H9 (cell line): ENCODE measurements at regions not wholly inside any gene's neighbourhood (a gene's known extent, or its start where the extent isn't known, plus 50 kb on each side); places are given as distances from the start of the nearest gene placed in this dataset.

ENCODE experiments used
- DNase-seq: peaks from one replicate; pipeline ENCODE4 v3.0.0-alpha.2; 2017
- H2AFZ ChIP-seq: one replicate; pipeline ENCODE4 v1.6.1; 2013; ENCODE audit warnings: mild to moderate bottlenecking, low read length, control low read depth, moderate library complexity
- H2AK5ac ChIP-seq: 2 replicates; pipeline ENCODE4 v1.6.1; 2013; ENCODE audit warnings: low read length, control low read depth, mixed read lengths; ENCODE audit not compliant: insufficient read length
- H2BK120ac ChIP-seq: one replicate; pipeline ENCODE4 v1.6.1; 2013; ENCODE audit warnings: low read depth, mild to moderate bottlenecking, low read length, control low read depth, inconsistent platforms; ENCODE audit not compliant: poor library complexity, severe bottlenecking
- H2BK12ac ChIP-seq: 2 replicates; pipeline ENCODE4 v1.6.1; 2013; ENCODE audit warnings: low read length, control low read depth, mixed read lengths, low read depth; ENCODE audit not compliant: insufficient read length
- H2BK15ac ChIP-seq: 2 replicates; pipeline ENCODE4 v1.6.1; 2013; ENCODE audit warnings: low read depth, low read length, control low read depth
- H2BK20ac ChIP-seq: one replicate; pipeline ENCODE4 v1.6.1; 2013; ENCODE audit warnings: low read depth, mild to moderate bottlenecking, low read length, control low read depth, inconsistent platforms; ENCODE audit not compliant: poor library complexity, severe bottlenecking
- H2BK5ac ChIP-seq: 2 replicates; pipeline ENCODE4 v1.6.1; 2013; ENCODE audit warnings: low read length, control low read depth, mixed read lengths; ENCODE audit not compliant: insufficient read length
- H3K14ac ChIP-seq: 2 replicates; pipeline ENCODE4 v1.6.1; 2013; ENCODE audit warnings: low read length, control low read depth; ENCODE audit not compliant: insufficient read depth
- H3K18ac ChIP-seq: 2 replicates; pipeline ENCODE4 v1.6.1; 2013; ENCODE audit warnings: low read depth, mild to moderate bottlenecking, mixed read lengths, low read length, control low read depth; ENCODE audit not compliant: insufficient read length
- H3K23ac ChIP-seq: 2 replicates; pipeline ENCODE4 v1.6.1; 2013; ENCODE audit warnings: low read length, control low read depth, mixed read lengths, low read depth; ENCODE audit not compliant: insufficient read length
- H3K23me2 ChIP-seq: 2 replicates; pipeline ENCODE4 v1.6.1; 2013; ENCODE audit warnings: low read depth, mild to moderate bottlenecking, mixed read lengths, low read length, control low read depth; ENCODE audit not compliant: insufficient read length, poor library complexity, severe bottlenecking
- H3K27ac ChIP-seq: 2 replicates; pipeline ENCODE4 v1.5.1; 2013; ENCODE audit warnings: low read length, control low read depth, mixed read lengths, low read depth; ENCODE audit not compliant: insufficient read length
- H3K27me3 ChIP-seq: 2 replicates; pipeline ENCODE4 v1.6.1; 2013; ENCODE audit warnings: low read length, control low read depth, inconsistent platforms; ENCODE audit not compliant: insufficient read depth
- H3K4ac ChIP-seq: 2 replicates; pipeline ENCODE4 v1.6.1; 2013; ENCODE audit warnings: low read depth, mild to moderate bottlenecking, control low read depth, inconsistent platforms, low read length, moderate library complexity
- H3K4me1 ChIP-seq: 2 replicates; pipeline ENCODE4 v1.6.1; 2013; ENCODE audit warnings: low read length, control low read depth, inconsistent platforms; ENCODE audit not compliant: insufficient read depth
- H3K4me2 ChIP-seq: 2 replicates; pipeline ENCODE4 v1.6.1; 2013; ENCODE audit warnings: low read length, control low read depth, mixed read lengths; ENCODE audit not compliant: insufficient read length, insufficient read depth
- H3K56ac ChIP-seq: 2 replicates; pipeline ENCODE4 v1.6.1; 2013; ENCODE audit warnings: low read depth, mild to moderate bottlenecking, mixed read lengths, low read length, control low read depth; ENCODE audit not compliant: insufficient read length
- H3K79me1 ChIP-seq: 2 replicates; pipeline ENCODE4 v1.6.1; 2013; ENCODE audit warnings: low read depth, mild to moderate bottlenecking, moderate library complexity, low read length, control low read depth, inconsistent platforms; ENCODE audit not compliant: insufficient read depth, poor library complexity, severe bottlenecking
- H3K79me2 ChIP-seq: 2 replicates; pipeline ENCODE4 v1.6.1; 2013; ENCODE audit warnings: low read length, control low read depth, inconsistent platforms; ENCODE audit not compliant: insufficient read depth
- H3K9ac ChIP-seq: 2 replicates; pipeline ENCODE4 v1.6.1; 2013; ENCODE audit warnings: low read length, control low read depth, mixed read lengths; ENCODE audit not compliant: insufficient read length; ENCODE audit errors: extremely low read depth
- H3K9me3 ChIP-seq: one replicate; pipeline ENCODE4 v1.6.1; 2013; ENCODE audit warnings: low read depth, low read length, inconsistent platforms; ENCODE audit not compliant: control insufficient read depth
- H3T11ph ChIP-seq: one replicate; pipeline ENCODE4 v1.6.1; 2013; ENCODE audit warnings: mild to moderate bottlenecking, low read length, control low read depth, inconsistent platforms
- H4K20me1 ChIP-seq: one replicate; pipeline ENCODE4 v1.6.1; 2013; ENCODE audit not compliant: control insufficient read depth, insufficient read length, insufficient read depth
- H4K5ac ChIP-seq: 2 replicates; pipeline ENCODE4 v1.6.1; 2013; ENCODE audit warnings: low read depth, mild to moderate bottlenecking, mixed read lengths, low read length, control low read depth; ENCODE audit not compliant: insufficient read length
- H4K8ac ChIP-seq: replicated peaks from 2 replicates; pipeline ENCODE4 v1.6.1; 2013; ENCODE audit warnings: low read length, control low read depth, mixed read lengths, low read depth; ENCODE audit not compliant: insufficient read length
- H4K91ac ChIP-seq: 2 replicates; pipeline ENCODE4 v1.6.1; 2013; ENCODE audit warnings: low read depth, mild to moderate bottlenecking, moderate library complexity, mixed read lengths, low read length, control low read depth; ENCODE audit not compliant: insufficient read length
- H3K27ac Mint-ChIP-seq, 3 experiments: 2 replicates in 2 of 3; 3 replicates in 1 of 3; pipeline ENCODE4 v1.8.0; 2020 to 2021; ENCODE audit warnings: mixed read lengths in 3 of 3, mild to moderate bottlenecking in 1 of 3, moderate library complexity in 1 of 3
- H3K27me3 Mint-ChIP-seq: 2 replicates; pipeline ENCODE4 v1.8.0; 2021; ENCODE audit warnings: low read depth, mild to moderate bottlenecking, moderate library complexity, mixed read lengths
- H3K36me3 Mint-ChIP-seq, 3 experiments: 2 replicates in 2 of 3; 3 replicates in 1 of 3; pipeline ENCODE4 v1.8.0; 2020 to 2021; ENCODE audit warnings: low read depth in 3 of 3, mixed read lengths in 3 of 3; ENCODE audit not compliant: insufficient read depth in 1 of 3
- H3K4me1 Mint-ChIP-seq, 2 experiments: 2 replicates each; pipeline ENCODE4 v1.8.0; 2020; ENCODE audit warnings: mixed read lengths in 2 of 2
- H3K4me3 Mint-ChIP-seq, 2 experiments: 2 replicates in 1 of 2; 3 replicates in 1 of 2; pipeline ENCODE4 v1.8.0; 2020 to 2021; ENCODE audit warnings: mild to moderate bottlenecking in 2 of 2, mixed read lengths in 2 of 2, moderate library complexity in 1 of 2
- H3K9me3 Mint-ChIP-seq, 2 experiments: 2 replicates in 1 of 2; 3 replicates in 1 of 2; pipeline ENCODE4 v1.8.0; 2020; ENCODE audit warnings: mild to moderate bottlenecking in 2 of 2, mixed read lengths in 2 of 2, moderate library complexity in 1 of 2
- WGBS: extraction: QIAGEN DNeasy Blood & Tissue Kit; methylation state at CpG from one replicate; pipeline ENCODE4 v1.1.7; 2013; ENCODE audit warnings: missing lambda C conversion rate, low lambda C conversion rate, mixed read lengths; ENCODE audit not compliant: insufficient read length; ENCODE audit errors: extremely low coverage; 5-methylcytosine and 5-hydroxymethylcytosine counted together
- TF ChIP-seq, protein P1 (sequence below): fragments of 200-600 bp; sonication (generic); conservative IDR thresholded peaks from 3 replicates; pipeline ENCODE4 v1.8.0; 2021; ENCODE audit warnings: antibody characterized with exemption, mild to moderate bottlenecking

GRCh38 chr1:213868482-213868881, 119.3 kb upstream of the PROX1 start:
- Histone ChIP-seq H4K20me1 (no peaks in the 10 kb centered on the region), H3K14ac (no peak overlapping the region), H3K79me1 (no peaks in the 10 kb centered on the region), H4K91ac (no peak overlapping the region), H2BK120ac (no peak overlapping the region), H2BK5ac (no peak overlapping the region), H3K4ac (no peak overlapping the region), H3K23me2 (no peaks in the 10 kb centered on the region), H2AFZ (no peak overlapping the region), H4K5ac (no peak overlapping the region), H3K27ac (no peak overlapping the region), H3K9me3 (no peaks in the 10 kb centered on the region), H3K4me2 (no peak overlapping the region), H2BK20ac (no peak overlapping the region), H2BK15ac (no peak overlapping the region), H3K4me1 (no peaks in the 10 kb centered on the region), H3K27me3 (no peaks in the 10 kb centered on the region), H3K9ac (no peak overlapping the region), H3K23ac (no peak overlapping the region), H3K79me2 (no peaks in the 10 kb centered on the region), H3K56ac (no peak overlapping the region), H2BK12ac (no peak overlapping the region), H3T11ph (no peak overlapping the region), H4K8ac (no peak overlapping the region), H3K18ac (no peak overlapping the region), H2AK5ac (no peak overlapping the region)
- H3K27me3 Mint-ChIP-seq, result peaks cover 1% of the 10 kb centered on the region; the same call in 1 of the 2 replicates
- H3K4me3 Mint-ChIP-seq, result no peak overlapping the region
- WGBS, result no CpG with 5 or more reads among the region's 2 CpGs
- TF ChIP-seq, protein P1, sequence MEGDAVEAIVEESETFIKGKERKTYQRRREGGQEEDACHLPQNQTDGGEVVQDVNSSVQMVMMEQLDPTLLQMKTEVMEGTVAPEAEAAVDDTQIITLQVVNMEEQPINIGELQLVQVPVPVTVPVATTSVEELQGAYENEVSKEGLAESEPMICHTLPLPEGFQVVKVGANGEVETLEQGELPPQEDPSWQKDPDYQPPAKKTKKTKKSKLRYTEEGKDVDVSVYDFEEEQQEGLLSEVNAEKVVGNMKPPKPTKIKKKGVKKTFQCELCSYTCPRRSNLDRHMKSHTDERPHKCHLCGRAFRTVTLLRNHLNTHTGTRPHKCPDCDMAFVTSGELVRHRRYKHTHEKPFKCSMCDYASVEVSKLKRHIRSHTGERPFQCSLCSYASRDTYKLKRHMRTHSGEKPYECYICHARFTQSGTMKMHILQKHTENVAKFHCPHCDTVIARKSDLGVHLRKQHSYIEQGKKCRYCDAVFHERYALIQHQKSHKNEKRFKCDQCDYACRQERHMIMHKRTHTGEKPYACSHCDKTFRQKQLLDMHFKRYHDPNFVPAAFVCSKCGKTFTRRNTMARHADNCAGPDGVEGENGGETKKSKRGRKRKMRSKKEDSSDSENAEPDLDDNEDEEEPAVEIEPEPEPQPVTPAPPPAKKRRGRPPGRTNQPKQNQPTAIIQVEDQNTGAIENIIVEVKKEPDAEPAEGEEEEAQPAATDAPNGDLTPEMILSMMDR, result no peak
- no peaks in the 10 kb centered on the region for H3K4me1 Mint-ChIP-seq
- no peaks in the 10 kb centered on the region for H3K9me3 Mint-ChIP-seq
- no peak for DNase-seq
- no peak overlapping the region for H3K27ac Mint-ChIP-seq
- no peaks in the 10 kb centered on the region for H3K36me3 Mint-ChIP-seq
